ENCODE measurements at regions not wholly inside any gene's neighbourhood (a gene's known extent, or its start where the extent isn't known, plus 50 kb on each side); places are given as distances from the start of the nearest gene placed in this dataset.

DNA sequence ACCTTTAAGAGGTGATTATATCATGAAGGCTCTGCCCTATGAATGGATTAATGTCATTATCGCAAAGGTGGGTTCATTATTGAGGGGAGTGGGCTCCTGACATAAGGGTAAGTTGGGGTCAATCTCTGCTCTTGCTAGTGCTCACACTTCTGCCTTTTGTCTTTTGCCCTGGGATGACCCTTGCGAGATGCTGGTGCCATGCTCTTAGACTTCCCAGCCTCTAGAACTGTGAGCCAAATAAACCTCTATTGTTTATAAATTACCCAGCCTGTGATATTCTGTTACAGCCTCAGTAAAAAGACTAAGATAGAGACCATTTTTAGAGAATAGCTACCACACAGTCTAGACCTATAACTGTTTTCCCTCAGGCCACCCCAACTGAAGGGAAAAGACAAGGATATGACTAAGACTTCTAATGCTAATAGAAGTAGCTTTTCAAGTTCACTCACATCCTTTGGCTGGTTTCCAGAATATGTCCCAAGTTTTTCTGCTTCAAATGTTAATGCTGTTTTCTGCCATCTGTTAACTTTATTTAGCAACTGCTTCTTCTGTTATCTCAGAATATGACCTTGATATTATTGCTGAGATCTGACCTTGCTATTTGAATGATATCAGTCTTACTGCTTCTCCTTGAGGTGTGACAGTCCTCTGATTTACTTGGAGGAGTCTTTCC lies 65.1 kb upstream of the STAM2 start:
- TF ChIP-seq, protein P1, sequence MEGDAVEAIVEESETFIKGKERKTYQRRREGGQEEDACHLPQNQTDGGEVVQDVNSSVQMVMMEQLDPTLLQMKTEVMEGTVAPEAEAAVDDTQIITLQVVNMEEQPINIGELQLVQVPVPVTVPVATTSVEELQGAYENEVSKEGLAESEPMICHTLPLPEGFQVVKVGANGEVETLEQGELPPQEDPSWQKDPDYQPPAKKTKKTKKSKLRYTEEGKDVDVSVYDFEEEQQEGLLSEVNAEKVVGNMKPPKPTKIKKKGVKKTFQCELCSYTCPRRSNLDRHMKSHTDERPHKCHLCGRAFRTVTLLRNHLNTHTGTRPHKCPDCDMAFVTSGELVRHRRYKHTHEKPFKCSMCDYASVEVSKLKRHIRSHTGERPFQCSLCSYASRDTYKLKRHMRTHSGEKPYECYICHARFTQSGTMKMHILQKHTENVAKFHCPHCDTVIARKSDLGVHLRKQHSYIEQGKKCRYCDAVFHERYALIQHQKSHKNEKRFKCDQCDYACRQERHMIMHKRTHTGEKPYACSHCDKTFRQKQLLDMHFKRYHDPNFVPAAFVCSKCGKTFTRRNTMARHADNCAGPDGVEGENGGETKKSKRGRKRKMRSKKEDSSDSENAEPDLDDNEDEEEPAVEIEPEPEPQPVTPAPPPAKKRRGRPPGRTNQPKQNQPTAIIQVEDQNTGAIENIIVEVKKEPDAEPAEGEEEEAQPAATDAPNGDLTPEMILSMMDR (IDR thresholded peaks at IDR 0.05), result no peak
- TF ChIP-seq POLR2A (IDR thresholded peaks at IDR 0.05) (no peak), EP300 (IDR thresholded peaks at IDR 0.05) (no peak)
